Kidney epithelial cell (primary cell): ENCODE measurements at regions not wholly inside any gene's neighbourhood (a gene's known extent, or its start where the extent isn't known, plus 50 kb on each side); places are given as distances from the start of the nearest gene placed in this dataset.

Experiments
- DNase-seq: peaks from one replicate; pipeline ENCODE4 v3.0.0-alpha.2; 2010; ENCODE audit warnings: low read depth
- H3K27me3 ChIP-seq: 2 replicates; pipeline ENCODE4 v1.6.0; 2011; ENCODE audit warnings: low read length; ENCODE audit not compliant: control insufficient read depth, insufficient read depth
- H3K36me3 ChIP-seq: 2 replicates; pipeline ENCODE4 v1.5.1; 2011; ENCODE audit warnings: low read length; ENCODE audit not compliant: control insufficient read depth, insufficient read depth
- H3K4me3 ChIP-seq: 2 replicates; pipeline ENCODE4 v1.5.1; 2011; ENCODE audit warnings: low read depth, mild to moderate bottlenecking, control low read depth, low read length
- CTCF ChIP-seq: IDR thresholded peaks from 2 replicates; pipeline ENCODE4 v1.5.1; 2011; ENCODE audit warnings: mild to moderate bottlenecking, moderate library complexity, low read length, control low read depth, inconsistent platforms; ENCODE audit not compliant: insufficient read depth, poor library complexity, severe bottlenecking

- Histone ChIP-seq H3K4me3 (no peak overlapping the region), H3K36me3 (no peaks in the 10 kb centered on the region), H3K27me3 (no peaks in the 10 kb centered on the region)
- no peak for TF ChIP-seq CTCF
- DNase-seq, result no peak
These were observed 304.5 kb downstream of the TTLL7 start for GRCh38 chr1:83694449-83694848.

GRCh38 chr1:83693427-83694126 is 305.4 kb downstream of the TTLL7 start:
- Histone ChIP-seq H3K27me3 (no peaks in the 10 kb centered on the region), H3K4me3 (no peak overlapping the region), H3K36me3 (no peaks in the 10 kb centered on the region)
- no peak for TF ChIP-seq CTCF
- no peak for DNase-seq

DNA sequence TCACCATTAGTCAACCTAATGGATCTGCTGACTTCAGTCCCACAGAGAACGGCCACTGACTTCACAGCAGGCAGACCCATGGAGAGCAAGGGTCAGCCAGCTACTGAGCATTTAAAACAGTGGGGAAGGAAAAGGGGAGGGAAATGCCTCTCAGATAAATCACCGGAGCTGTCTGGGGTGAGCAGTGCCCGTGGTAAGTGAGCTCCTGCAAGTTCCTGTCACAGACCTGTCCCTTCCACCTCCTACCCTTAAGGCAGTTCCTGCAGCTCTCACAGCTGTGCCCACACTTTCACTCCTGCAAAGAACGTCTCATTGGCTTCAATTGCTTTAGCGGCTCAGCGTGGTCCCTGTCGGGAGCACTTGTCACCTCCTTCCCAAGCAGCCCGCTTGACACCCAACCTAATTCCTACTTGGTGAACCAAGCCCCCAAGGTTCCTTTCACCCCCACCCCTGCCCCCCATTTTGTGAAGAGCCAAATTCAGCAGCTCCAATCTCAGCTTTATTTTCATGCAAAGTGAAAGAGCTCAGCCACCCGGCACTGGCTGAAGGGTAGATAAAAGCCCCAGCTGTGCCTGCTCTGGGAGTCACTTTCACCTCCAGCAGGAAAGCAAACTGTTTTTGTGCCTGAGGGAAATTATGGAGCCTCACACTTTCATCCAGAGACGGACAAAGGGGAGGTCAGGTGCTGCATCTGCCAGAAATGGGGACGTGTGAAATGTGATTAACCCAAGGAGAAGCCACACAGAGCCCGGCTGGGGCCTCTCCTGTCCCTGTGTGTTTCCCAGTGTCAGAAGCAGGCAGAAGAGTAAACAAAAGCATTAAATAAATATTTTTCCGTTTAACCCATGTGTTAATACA is 306.2 kb downstream of the TTLL7 start:
- DNase-seq, result peak; percentile 38
- Histone ChIP-seq H3K36me3 (no peaks in the 10 kb centered on the region), H3K4me3 (peak overlapping the region; percentile 22), H3K27me3 (no peaks in the 10 kb centered on the region)
- no peak for TF ChIP-seq CTCF

DNA sequence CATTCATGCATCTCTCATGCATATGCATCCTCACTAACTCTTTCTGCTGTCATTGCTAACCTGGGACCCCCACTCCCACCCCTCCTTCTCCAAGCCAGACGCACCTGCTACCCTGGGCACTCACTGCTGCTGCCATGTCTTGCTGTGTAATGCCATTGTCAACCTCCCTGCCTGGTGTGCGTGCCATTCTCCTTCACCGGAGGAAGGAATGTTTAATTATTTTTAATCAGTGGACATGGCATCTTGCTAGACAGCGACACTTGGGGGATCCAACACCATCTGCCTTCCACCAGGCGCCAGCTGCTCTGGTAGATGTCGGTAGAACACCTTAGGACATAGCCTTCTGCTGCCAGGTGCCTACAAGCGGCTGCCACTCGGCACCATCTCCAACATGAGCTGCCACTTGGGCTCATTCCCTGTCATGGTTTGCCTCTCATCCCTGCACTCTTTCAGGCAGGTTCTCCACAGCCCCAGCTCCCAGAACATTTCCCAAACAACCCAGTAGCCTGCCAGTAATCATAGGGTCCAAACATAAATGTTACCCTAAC is 306.9 kb downstream of the TTLL7 start:
- no peak overlapping the region for H3K4me3 ChIP-seq
- DNase-seq, result no peak
- no peaks in the 10 kb centered on the region for H3K36me3 ChIP-seq
- no peaks in the 10 kb centered on the region for H3K27me3 ChIP-seq
- no peak for TF ChIP-seq CTCF

- Histone ChIP-seq H3K4me3 (no peak overlapping the region), H3K27me3 (no peaks in the 10 kb centered on the region), H3K36me3 (no peaks in the 10 kb centered on the region)
- no peak for DNase-seq
- no peak for TF ChIP-seq CTCF
These were observed 308.7 kb downstream of the TTLL7 start for GRCh38 chr1:83689921-83690868.
